ENCODE measurements at regions not wholly inside any gene's neighbourhood (a gene's known extent, or its start where the extent isn't known, plus 50 kb on each side); places are given as distances from the start of the nearest gene placed in this dataset.

- ATAC-seq (no peak), DNase-seq (ENCODE audit: low read depth, low spot score) (no peak), FAIRE-seq (no peak)
- Histone ChIP-seq H3K27me3 (replicated peaks in 1 of 2; ENCODE audit: control insufficient read depth in 2 of 2, insufficient read depth in 2 of 2, low read length in 1 of 2) (no peaks in the 10 kb centered on the region), H3K9ac (ENCODE audit: control insufficient read depth, insufficient read depth, low read length) (no peak overlapping the region), H2AFZ (ENCODE audit: control insufficient read depth, low read depth, low read length) (no peak overlapping the region), H3K4me2 (ENCODE audit: control insufficient read depth, insufficient read depth) (no peak overlapping the region), H3K9me3 (replicated peaks; ENCODE audit: control insufficient read depth, insufficient read depth, low read length) (no peaks in the 10 kb centered on the region), H3K4me3 (no peak overlapping the region), H3K4me1 (ENCODE audit: control insufficient read depth, insufficient read depth, low read length) (no peaks in the 10 kb centered on the region), H3K27ac (ENCODE audit: control insufficient read depth, insufficient read depth) (no peak overlapping the region), H3K36me3 (ENCODE audit: control insufficient read depth in 2 of 2, insufficient read depth in 2 of 2, low read length in 1 of 2) (no peaks in the 10 kb centered on the region), H3K79me2 (ENCODE audit: control insufficient read depth, insufficient read depth, low read length) (no peaks in the 10 kb centered on the region), H4K20me1 (ENCODE audit: control insufficient read depth, insufficient read depth) (no peaks in the 10 kb centered on the region)
- POLR2A ChIA-PET: no interaction called here
- WGBS (ENCODE audit: insufficient coverage, insufficient replicate concordance, low lambda C conversion rate, missing lambda C conversion rate): 48% methylated on average over 12 of the region's 12 CpGs
- intact Hi-C loops (cut with micrococcal nuclease; ENCODE audit: unreplicated experiment): no loop called here
- RAD21 ChIA-PET (ENCODE audit: unreplicated experiment): no interaction called here
- SMC1A ChIA-PET (ENCODE audit: uncharacterized antibody, unreplicated experiment): no interaction called here
- BruUV-seq (replicated peaks): no TSS peak
- in situ Hi-C loops (cut with MboI): no loop called here
- TF ChIP-seq CHD2 (IDR thresholded peaks at IDR 0.05; ENCODE audit: borderline replicate concordance, low read depth, low read length) (no peak), TBL1XR1 (IDR thresholded peaks at IDR 0.05; ENCODE audit: low read depth, low read length) (no peak), CREM (IDR thresholded peaks at IDR 0.05; ENCODE audit: low read depth) (no peak), POLR2A (IDR thresholded peaks at IDR 0.05; ENCODE audit: low read depth, low read length) (no peak), MTA3 (IDR thresholded peaks at IDR 0.05; ENCODE audit: borderline replicate concordance, low read length) (no peak), HDAC6 (IDR thresholded peaks at IDR 0.05; ENCODE audit: unreplicated experiment) (no peak), SPI1 (IDR thresholded peaks at IDR 0.05; ENCODE audit: borderline replicate concordance, insufficient read depth, low read depth, low read length) (no peak), EED (IDR thresholded peaks at IDR 0.05; ENCODE audit: low read depth) (no peak), JUNB (IDR thresholded peaks at IDR 0.05) (no peak), SIN3A (IDR thresholded peaks at IDR 0.05; ENCODE audit: low read depth, low read length) (no peak), FOXK2 (IDR thresholded peaks at IDR 0.05) (no peak), NFXL1 (IDR thresholded peaks at IDR 0.05; ENCODE audit: borderline replicate concordance) (no peak), NR2F1 (conservative IDR thresholded peaks at IDR 0.05) (no peak)
- TF ChIP-seq, protein P1, sequence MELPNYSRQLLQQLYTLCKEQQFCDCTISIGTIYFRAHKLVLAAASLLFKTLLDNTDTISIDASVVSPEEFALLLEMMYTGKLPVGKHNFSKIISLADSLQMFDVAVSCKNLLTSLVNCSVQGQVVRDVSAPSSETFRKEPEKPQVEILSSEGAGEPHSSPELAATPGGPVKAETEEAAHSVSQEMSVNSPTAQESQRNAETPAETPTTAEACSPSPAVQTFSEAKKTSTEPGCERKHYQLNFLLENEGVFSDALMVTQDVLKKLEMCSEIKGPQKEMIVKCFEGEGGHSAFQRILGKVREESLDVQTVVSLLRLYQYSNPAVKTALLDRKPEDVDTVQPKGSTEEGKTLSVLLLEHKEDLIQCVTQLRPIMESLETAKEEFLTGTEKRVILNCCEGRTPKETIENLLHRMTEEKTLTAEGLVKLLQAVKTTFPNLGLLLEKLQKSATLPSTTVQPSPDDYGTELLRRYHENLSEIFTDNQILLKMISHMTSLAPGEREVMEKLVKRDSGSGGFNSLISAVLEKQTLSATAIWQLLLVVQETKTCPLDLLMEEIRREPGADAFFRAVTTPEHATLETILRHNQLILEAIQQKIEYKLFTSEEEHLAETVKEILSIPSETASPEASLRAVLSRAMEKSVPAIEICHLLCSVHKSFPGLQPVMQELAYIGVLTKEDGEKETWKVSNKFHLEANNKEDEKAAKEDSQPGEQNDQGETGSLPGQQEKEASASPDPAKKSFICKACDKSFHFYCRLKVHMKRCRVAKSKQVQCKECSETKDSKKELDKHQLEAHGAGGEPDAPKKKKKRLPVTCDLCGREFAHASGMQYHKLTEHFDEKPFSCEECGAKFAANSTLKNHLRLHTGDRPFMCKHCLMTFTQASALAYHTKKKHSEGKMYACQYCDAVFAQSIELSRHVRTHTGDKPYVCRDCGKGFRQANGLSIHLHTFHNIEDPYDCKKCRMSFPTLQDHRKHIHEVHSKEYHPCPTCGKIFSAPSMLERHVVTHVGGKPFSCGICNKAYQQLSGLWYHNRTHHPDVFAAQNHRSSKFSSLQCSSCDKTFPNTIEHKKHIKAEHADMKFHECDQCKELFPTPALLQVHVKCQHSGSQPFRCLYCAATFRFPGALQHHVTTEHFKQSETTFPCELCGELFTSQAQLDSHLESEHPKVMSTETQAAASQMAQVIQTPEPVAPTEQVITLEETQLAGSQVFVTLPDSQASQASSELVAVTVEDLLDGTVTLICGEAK (IDR thresholded peaks at IDR 0.05; ENCODE audit: borderline replicate concordance): no peak
- CTCF ChIA-PET: no interaction called here
Observed at GRCh38 chr1:5379176-5379759, 613.0 kb downstream of the NPHP4 start.
